BLaER1 (cell line): ENCODE measurements at regions not wholly inside any gene's neighbourhood (a gene's known extent, or its start where the extent isn't known, plus 50 kb on each side); places are given as distances from the start of the nearest gene placed in this dataset.
"Not testable (repeated sequence)": the region's sequence is repeated elsewhere in the genome, so short reads cannot be mapped to it uniquely, and the experiment has no call there.

ENCODE experiments used
- H3K27ac ChIP-seq: shearing (Covaris generic); formaldehyde crosslinking; 2 replicates; pipeline ENCODE4 v1.8.1; 2022
- H3K27me3 ChIP-seq: shearing (Covaris generic); formaldehyde crosslinking; 2 replicates; pipeline ENCODE4 v1.8.1; 2022
- H3K36me3 ChIP-seq: shearing (Covaris generic); formaldehyde crosslinking; 2 replicates; pipeline ENCODE4 v1.8.1; 2022
- H3K4me1 ChIP-seq: shearing (Covaris generic); formaldehyde crosslinking; 2 replicates; pipeline ENCODE4 v1.8.1; 2022
- H3K4me2 ChIP-seq: shearing (Covaris generic); formaldehyde crosslinking; 2 replicates; pipeline ENCODE4 v1.8.1; 2022
- H3K4me3 ChIP-seq: shearing (Covaris generic); formaldehyde crosslinking; 2 replicates; pipeline ENCODE4 v1.8.1; 2022
- H3K9ac ChIP-seq: shearing (Covaris generic); formaldehyde crosslinking; 2 replicates; pipeline ENCODE4 v1.8.1; 2022
- H3K9me3 ChIP-seq: shearing (Covaris generic); formaldehyde crosslinking; 2 replicates; pipeline ENCODE4 v1.8.1; 2022
- H4K20me1 ChIP-seq: shearing (Covaris generic); formaldehyde crosslinking; 2 replicates; pipeline ENCODE4 v1.8.1; 2022
- Cebpa-rat ChIP-seq: shearing (Covaris generic); IDR thresholded peaks from 2 replicates; pipeline ENCODE4 v1.8.1; 2022

DNA sequence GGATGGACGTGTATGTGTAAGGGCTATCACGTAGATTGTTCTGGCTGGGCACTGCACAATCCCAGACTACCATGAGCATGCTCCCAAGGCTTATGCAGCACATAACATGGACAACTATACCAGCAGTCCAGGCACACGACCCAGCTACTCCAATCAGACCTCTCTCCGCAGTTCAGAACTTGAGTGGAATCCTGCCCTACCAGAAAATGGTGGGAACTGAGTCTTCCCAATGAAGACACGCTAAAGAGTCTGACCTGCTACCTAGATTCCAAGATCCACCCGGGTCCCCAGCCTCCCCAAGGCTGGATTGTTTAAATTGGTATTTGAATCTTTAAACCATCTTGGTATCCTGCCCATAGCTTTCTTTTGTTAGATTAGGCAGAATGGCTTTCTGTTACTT is 251.3 kb upstream of the KAZN start:
- no peaks in the 10 kb centered on the region for H4K20me1 ChIP-seq
- H3K9ac ChIP-seq, result no peak overlapping the region
- no peak overlapping the region for H3K4me2 ChIP-seq
- H3K9me3 ChIP-seq, result peaks cover 5% of the 10 kb centered on the region; the same call in 1 of the 2 replicates
- no peak overlapping the region for H3K27ac ChIP-seq
- no peaks in the 10 kb centered on the region for H3K36me3 ChIP-seq
- H3K4me1 ChIP-seq, result no peaks in the 10 kb centered on the region
- no peak overlapping the region for H3K4me3 ChIP-seq
- H3K27me3 ChIP-seq, result no peaks in the 10 kb centered on the region
- no peak for TF ChIP-seq Cebpa-rat

DNA sequence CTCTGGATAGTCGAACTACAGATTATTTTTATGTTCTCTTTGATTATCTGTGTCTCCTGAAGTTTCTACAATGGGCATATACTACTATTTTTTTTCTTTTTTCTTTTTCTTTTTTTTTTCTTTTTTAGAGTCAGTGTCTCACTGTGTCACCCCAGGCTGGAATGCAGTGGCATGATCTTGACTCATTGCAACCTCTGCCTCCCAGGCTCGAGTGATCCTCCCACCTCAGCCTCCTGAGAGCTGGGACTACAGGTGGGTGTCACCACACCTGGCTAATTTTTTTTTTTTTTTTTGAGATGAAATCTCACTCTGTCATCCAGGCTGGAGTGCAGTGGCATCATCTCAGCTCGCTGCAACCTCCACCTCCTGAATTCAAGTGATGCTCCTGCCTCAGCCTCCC is 250.7 kb upstream of the KAZN start:
- TF ChIP-seq Cebpa-rat, result no peak
- Histone ChIP-seq H3K9ac (no peak overlapping the region), H4K20me1 (no peaks in the 10 kb centered on the region), H3K27ac (no peak overlapping the region), H3K4me3 (no peak overlapping the region), H3K4me2 (no peak overlapping the region), H3K36me3 (no peaks in the 10 kb centered on the region), H3K4me1 (no peaks in the 10 kb centered on the region), H3K9me3 (peaks cover 5% of the 10 kb centered on the region; the same call in 1 of the 2 replicates), H3K27me3 (no peaks in the 10 kb centered on the region)

DNA sequence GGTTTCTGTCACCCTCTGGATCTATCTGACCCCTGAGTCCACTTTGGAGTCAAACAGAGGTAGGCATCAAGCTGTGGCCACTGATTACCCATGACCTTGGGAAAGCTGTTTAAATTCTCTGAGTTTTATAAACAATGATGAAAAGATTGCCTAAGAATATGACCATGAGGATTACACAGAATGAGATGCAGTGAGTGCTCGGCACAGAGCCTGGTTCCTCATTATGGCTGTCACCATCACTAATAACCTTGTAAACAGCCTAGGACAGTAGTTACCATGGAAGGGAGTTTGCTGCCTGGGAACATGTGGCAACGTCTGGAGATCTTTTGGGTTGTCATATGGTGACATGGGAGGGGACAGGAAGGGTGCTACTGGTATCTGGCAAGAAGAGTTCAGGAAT is 248.3 kb upstream of the KAZN start:
- Histone ChIP-seq H3K36me3 (no peaks in the 10 kb centered on the region), H3K4me2 (no peak overlapping the region), H3K9me3 (peaks cover 5% of the 10 kb centered on the region; the same call in 1 of the 2 replicates), H3K9ac (no peak overlapping the region), H3K27ac (no peak overlapping the region), H4K20me1 (no peaks in the 10 kb centered on the region), H3K4me1 (no peaks in the 10 kb centered on the region), H3K4me3 (no peak overlapping the region), H3K27me3 (no peaks in the 10 kb centered on the region)
- no peak for TF ChIP-seq Cebpa-rat

DNA sequence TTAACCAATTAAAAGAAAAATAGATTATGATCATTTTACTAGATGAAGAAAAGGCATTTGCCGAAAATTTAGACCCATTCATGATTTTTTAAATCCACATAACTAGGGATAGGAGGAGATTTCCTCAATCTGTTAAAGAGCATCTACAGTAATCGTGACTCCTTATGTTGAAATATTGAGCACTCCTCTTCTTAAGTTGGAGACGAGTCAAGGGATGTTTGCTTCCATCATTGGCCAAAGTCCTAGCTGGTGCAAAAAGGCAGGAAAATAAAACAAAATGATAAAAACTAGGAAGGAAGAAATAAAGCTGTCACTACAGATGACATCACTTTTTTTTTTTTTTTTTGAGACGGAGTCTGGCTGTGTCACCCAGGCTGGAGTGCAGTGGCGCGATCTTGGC is 245.6 kb upstream of the KAZN start:
- Histone ChIP-seq H3K9ac (no peak overlapping the region), H3K9me3 (peaks cover 8% of the 10 kb centered on the region), H3K4me3 (no peak overlapping the region), H3K4me1 (no peaks in the 10 kb centered on the region), H3K27ac (no peak overlapping the region), H3K36me3 (no peaks in the 10 kb centered on the region), H3K27me3 (no peaks in the 10 kb centered on the region), H3K4me2 (no peak overlapping the region), H4K20me1 (no peaks in the 10 kb centered on the region)
- no peak for TF ChIP-seq Cebpa-rat

DNA sequence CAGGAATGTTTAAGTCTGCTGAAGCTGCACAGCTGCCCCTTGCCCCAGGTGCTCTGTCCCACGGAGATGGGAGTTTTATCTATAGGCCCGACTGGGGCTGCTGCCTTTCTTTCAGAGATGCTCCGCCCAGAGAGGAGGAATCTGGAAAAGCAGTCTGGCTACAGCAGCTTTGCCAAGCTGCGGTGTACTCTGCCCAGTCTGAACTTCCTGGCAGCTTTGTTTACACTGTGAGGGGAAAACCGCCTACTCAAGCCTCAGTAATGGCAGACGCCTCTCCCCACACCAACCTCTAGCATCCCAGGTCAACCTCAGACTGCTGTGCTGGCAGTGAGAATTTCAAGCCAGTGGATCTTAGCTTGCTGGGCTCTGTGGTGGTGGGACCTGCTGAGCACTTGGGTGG is 237.5 kb upstream of the KAZN start:
- H3K36me3 ChIP-seq, H3K4me1 ChIP-seq, H3K9ac ChIP-seq, H3K9me3 ChIP-seq, H3K27ac ChIP-seq, H3K4me2 ChIP-seq, H3K27me3 ChIP-seq, H3K4me3 ChIP-seq, H4K20me1 ChIP-seq: not testable (repeated sequence)

DNA sequence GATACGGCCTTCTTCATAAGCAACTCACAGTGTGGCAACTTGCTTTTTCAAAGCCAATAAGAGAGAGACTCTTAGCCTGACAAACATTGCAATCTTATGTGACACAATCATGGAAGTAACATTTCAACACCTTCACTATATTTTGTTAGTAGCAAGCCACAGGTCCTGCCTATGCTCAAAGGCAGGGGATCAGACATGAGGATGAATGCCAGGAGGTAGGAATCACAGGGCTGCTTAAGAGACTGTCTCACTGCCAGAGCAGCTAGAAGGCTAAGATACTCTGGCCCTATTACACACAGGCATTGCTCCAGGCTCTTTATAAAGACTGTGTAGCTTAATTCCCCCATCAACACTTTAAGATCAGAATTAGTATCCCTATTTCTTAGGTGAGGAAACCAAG is 236.2 kb upstream of the KAZN start:
- H3K4me1 ChIP-seq, result no peaks in the 10 kb centered on the region
- no peak overlapping the region for H3K4me3 ChIP-seq
- no peaks in the 10 kb centered on the region for H3K36me3 ChIP-seq
- H3K27me3 ChIP-seq, result no peaks in the 10 kb centered on the region
- no peak overlapping the region for H3K4me2 ChIP-seq
- H3K9me3 ChIP-seq, result peaks cover 6% of the 10 kb centered on the region
- no peaks in the 10 kb centered on the region for H4K20me1 ChIP-seq
- no peak for TF ChIP-seq Cebpa-rat
- H3K9ac ChIP-seq, result no peak overlapping the region
- no peak overlapping the region for H3K27ac ChIP-seq

DNA sequence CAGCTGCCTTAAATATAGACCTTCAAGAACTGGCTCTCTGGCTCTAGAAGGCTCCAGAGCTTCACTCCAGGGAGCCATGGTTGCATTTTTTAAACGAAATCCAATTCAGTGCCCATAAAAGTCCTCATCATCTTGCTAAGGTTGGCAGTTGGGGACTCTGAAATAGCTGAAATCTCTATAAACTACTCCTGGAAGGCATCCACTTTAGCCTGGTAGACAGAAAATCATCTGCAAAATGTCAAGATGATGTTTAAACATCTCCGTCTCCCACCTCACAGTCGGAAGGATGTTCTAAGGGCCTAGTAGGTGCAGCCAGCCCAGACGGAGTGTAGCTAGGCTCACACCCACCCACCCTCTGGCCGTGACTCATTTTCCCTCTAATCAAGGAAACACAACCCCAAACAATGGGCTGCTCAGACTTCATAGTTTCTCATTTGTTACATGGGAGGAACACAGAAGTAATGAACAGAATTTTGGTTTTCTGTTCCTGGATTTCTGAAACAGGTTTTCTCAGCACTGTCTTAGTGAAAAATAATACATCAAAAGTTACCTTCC is 235.4 kb upstream of the KAZN start:
- Histone ChIP-seq H3K27me3 (no peaks in the 10 kb centered on the region), H3K36me3 (no peaks in the 10 kb centered on the region), H3K4me2 (no peak overlapping the region), H3K4me1 (no peaks in the 10 kb centered on the region), H3K4me3 (no peak overlapping the region), H4K20me1 (no peaks in the 10 kb centered on the region), H3K27ac (no peak overlapping the region), H3K9me3 (peaks cover 6% of the 10 kb centered on the region), H3K9ac (no peak overlapping the region)
- no peak for TF ChIP-seq Cebpa-rat

DNA sequence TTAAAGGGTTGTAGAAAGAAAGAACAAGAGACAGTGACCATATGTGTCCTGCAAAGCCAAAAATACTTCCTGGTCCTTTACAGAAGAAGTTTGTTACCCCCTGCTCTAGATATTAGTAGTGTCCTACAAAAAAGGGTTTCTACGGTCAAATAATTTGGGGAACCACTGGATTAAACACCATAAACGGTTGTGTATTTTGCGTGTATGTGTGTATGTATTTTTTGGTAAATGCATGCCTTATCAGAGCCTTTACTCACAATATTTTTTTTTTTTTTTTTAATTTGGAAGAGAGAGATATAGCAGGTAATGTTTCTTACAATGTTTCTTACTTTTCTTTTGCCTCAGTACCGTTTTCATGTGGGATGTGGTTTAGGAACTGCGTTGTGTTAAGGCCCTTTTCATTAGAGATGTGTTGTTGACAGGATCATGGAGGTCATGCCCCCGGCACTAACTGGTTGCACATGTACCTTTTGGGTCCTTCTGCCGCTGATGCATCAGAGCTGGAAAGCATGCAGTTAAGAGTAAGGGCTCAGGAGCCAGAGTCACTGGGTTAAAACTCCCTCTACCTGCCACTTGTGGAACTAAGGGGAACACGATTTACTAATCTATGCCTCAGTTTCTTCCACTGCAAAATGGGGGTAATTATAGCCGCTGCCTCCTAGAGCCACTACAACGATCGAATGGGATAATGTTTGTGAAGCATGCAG is 234.6 kb upstream of the KAZN start:
- Histone ChIP-seq H3K4me3 (no peak overlapping the region), H3K4me2 (no peak overlapping the region), H3K36me3 (no peaks in the 10 kb centered on the region), H3K27me3 (no peaks in the 10 kb centered on the region), H3K27ac (no peak overlapping the region), H3K9me3 (peaks cover 6% of the 10 kb centered on the region), H4K20me1 (no peaks in the 10 kb centered on the region), H3K4me1 (no peaks in the 10 kb centered on the region), H3K9ac (no peak overlapping the region)
- TF ChIP-seq Cebpa-rat, result no peak

DNA sequence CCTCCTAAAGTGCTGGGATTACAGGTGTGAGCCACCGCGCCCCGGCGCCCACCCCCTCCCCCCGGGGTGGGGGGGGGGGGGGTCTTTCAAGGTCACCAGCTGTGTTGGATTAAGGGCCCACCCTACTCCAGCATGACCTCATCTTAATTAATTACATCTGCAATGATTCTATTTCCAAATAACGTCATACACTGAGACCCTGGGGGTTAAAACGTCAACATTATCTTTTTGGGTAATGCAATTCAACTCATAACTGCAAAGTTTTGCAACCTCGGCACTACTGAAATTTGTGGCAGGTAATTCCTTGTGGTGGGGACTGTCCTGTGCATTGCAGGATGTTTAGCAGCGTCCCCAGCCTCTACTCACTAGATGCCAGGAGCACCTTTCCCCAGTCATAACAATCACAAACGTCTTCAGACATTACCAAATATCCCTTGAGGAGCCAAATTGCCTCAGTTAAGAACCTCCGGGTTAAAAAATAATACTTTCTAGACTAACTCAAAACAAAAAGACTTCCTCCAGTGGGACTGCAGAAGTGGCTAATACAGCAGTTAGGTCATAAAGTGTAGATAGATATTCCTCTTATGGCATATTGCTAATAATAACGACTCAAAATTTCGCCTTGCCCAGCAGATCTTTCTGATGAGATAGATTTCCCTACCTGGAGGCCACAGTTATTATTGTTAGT is 233.0 kb upstream of the KAZN start:
- no peak for TF ChIP-seq Cebpa-rat

More for the DNA sequence above, 233.0 kb upstream of the KAZN start:
- Histone ChIP-seq H3K9me3 (peaks cover 6% of the 10 kb centered on the region), H3K27me3 (no peaks in the 10 kb centered on the region), H3K27ac (no peak overlapping the region), H3K9ac (no peak overlapping the region), H3K4me2 (no peak overlapping the region), H3K4me3 (no peak overlapping the region), H4K20me1 (no peaks in the 10 kb centered on the region), H3K4me1 (peaks cover 11% of the 10 kb centered on the region), H3K36me3 (no peaks in the 10 kb centered on the region)
